NCI-H128 (cell line): ENCODE measurements at regions not wholly inside any gene's neighbourhood (a gene's known extent, or its start where the extent isn't known, plus 50 kb on each side); places are given as distances from the start of the nearest gene placed in this dataset.

Source experiments
- DNase-seq: peaks from one replicate; lab custom pipeline; 2025; ENCODE audit not compliant: unreplicated experiment; lab: John Stamatoyannopoulos, UW

- no peak for DNase-seq
Measured at GRCh38 chr15:62845241-62846126, 197.1 kb upstream of the TPM1 start.

- DNase-seq = no peak
Measured at GRCh38 chr15:62846131-62846804, 196.3 kb upstream of the TPM1 start.

DNA sequence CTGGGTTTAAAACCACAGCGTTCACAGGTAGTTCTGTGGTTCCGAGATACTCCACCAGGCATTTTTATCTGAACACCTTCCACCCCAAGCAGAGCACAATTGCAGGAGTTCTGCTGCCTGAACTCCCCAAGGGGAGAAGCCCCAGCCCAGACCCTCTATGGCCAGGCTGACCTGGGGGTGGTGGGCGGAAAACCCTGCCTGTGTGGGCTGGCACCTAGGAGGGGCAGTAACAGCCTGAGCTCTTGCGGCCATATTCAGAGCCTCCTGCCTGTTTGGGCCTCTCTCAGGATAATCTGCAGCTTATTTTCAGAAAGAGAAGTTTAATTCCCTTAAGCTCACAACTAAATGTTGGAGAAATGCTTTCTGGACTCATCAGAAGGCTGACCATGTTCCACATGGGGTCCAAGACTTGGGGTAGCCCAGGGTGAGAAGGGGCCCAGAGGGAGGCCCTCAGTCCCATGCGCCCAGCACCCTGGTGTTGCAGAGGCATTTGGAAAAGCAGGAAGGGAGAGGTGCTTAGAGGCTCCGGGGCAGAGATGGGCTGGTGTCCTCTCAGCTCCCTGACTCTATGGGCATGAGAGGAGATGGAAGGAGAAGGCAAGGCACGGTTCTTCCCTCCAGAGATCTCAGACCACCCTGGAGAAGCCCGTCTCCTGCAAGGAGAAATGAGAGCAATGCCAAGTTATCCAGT lies 195.6 kb upstream of the TPM1 start:
- DNase-seq = no peak

DNA sequence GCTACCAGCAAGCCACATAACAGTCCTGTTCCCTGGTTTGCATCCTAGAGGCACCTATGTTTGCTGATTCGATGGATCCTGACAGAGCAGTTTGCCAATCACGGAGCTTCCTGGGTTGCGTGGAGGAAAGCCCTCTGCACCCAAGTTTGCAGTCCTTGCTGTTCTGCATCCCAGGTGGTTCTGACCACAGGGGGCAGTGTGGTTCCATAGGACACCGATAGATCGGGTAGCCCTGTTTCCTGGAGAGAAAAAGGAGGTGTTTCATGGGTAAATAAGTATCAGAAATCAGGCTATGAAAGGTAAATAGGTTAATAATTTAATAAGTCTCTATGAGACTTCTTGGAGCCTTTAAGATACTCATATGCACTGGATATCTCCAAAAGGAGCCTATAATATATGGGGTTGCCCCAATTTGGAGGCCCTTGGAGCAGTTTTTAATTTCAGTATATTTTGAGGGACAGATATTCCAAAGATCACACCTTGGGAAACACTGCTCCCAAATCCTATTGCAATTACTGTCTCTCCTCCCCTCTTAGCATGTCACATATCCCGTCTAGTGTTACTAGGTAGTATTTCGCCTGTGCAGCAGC lies 194.6 kb upstream of the TPM1 start:
- DNase-seq = no peak

DNA sequence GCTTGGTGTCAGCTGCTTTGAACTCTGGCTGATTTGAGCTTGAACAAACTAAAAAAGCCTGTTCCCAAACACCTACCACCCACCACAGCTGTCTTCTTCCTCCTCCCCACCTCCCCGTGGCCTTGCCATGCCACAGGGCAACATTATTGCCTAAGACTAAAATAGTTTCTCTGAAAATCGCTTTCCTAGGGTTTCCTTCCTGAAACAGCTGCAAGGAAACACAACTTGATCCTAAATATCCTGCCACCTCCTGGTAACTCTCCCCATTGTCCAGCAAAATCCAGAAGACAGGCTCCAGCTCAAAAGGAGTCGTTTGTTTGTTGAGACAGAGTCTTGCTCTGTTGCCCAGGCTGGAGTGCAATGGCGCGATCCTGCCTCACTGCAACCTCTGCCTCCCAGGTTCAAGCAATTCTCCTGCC lies 193.9 kb upstream of the TPM1 start:
- no peak for DNase-seq

- DNase-seq = no peak
Measured at GRCh38 chr15:62849316-62850106, 193.0 kb upstream of the TPM1 start.

DNA sequence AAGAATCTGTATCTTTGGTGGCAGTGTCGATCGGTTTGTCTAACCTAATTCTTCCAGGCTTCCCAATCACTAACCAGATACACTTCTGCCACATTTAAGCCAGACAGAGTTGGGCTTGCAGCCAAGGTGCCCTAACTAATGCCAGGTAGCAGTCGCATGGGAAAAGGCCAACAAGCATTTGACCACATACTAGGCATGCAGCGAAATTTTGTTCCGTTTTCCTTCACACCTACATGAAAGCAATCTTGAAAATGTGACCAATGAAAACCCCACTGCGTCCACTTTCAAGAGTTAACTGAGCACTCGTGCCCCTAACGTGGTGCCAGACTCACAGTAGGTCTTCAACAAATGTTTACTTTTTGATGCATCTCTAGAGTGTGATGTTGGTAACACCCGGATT lies 192.2 kb upstream of the TPM1 start:
- DNase-seq = no peak

- DNase-seq = no peak
Measured at GRCh38 chr15:62850791-62851291, 191.7 kb upstream of the TPM1 start.

- no peak for DNase-seq
Measured at GRCh38 chr15:62853114-62853840, 189.3 kb upstream of the TPM1 start.

DNA sequence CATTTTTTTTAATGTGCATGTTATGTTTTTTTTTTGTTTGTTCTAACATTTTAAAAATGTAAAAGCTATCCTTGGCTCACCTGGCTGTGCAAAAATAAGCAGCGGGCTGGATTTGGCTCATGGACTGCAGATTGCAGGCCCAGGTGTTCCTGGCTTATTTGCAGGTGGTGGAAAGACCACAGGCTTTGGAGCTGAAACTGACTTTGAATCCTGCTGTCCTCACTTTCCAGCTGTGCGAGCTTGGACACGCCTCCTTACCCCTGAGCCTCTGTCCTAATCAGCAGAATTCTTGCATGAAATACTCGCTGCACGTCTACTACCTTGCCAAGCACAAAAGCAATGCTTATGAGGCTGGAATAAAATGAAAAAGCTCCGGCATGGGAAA lies 188.7 kb upstream of the TPM1 start:
- DNase-seq = no peak

GRCh38 chr15:62854420-62855084 lies 188.0 kb upstream of the TPM1 start:
- DNase-seq = no peak

- no peak for DNase-seq
Measured at GRCh38 chr15:62855085-62855476, 187.5 kb upstream of the TPM1 start.

GRCh38 chr15:62856466-62857246 lies 185.9 kb upstream of the TPM1 start:
- DNase-seq = no peak

- no peak for DNase-seq
Measured at GRCh38 chr15:62857411-62857853, 185.1 kb upstream of the TPM1 start.

GRCh38 chr15:62858343-62858742 lies 184.2 kb upstream of the TPM1 start:
- DNase-seq = no peak

- no peak for DNase-seq
Measured at GRCh38 chr15:62862717-62863116, 179.8 kb upstream of the TPM1 start.

DNA sequence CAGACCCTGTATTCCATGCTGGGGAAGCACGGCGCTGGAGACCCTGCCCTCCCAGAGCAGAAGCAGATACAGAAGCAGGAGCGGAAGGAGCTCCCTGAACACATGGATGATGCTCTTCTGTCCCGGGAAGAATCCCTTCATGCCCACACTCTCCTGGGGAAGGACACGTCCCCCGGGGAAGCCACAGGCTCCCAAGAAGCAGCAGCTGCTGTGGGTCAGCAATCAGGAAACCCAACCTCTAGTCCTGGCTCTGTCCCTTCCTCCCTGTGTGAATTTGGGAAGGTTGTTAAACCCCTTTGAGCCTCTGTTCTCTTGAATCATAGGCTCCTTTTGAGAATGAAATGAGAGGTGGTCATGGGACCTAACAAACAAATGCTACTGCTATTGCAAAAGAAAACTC lies 176.2 kb upstream of the TPM1 start:
- DNase-seq = no peak

DNA sequence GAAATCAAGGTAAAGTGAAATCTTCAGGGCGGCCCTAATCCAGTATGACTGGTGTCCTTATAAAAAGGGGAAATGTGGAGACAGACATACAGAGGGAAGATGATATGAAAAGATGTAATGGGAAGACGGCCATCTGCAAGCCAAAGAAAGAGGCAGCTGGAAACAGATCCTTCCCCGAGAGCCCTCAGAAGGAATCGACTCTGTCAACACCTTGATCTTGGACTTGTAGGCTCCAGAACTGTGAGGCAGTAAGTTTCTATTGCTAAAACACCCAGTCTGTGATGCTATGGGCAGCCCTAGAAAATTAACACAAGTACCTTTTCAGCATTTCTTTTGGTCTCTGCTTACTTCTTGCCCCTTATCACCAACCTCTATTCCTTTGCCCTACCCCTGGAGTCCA lies 174.7 kb upstream of the TPM1 start:
- DNase-seq = no peak

DNA sequence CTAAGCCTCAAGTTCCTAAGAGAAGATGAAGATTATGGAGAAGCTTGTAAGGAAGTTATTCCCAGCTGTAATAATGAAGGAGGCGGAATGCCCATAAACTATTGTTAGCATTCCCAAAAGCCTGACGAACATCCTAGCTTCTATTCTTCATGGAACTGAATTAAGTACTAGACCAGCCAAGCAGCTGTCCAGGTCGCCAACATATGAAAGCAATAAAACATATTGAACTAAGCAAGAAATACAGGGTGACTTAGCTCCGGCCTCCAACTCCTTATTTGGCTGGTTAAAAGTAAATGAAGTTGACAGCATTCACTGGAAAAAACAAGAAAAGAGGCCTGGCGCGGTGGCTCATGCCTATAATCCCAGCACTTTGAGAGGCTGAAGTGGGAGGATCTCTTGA lies 174.0 kb upstream of the TPM1 start:
- no peak for DNase-seq
